Stomach (tissue), 4 donors: ENCODE measurements at regions not wholly inside any gene's neighbourhood (a gene's known extent, or its start where the extent isn't known, plus 50 kb on each side); places are given as distances from the start of the nearest gene placed in this dataset.

Experiments
- POLR2A ChIP-seq, 4 donors: fragments of 450-650 bp; IDR thresholded peaks; one replicate each; pipeline ENCODE4 v1.6.1; 2016; ENCODE audit warnings: antibody characterized with exemption in 4 of 4, control low read depth in 2 of 4, mild to moderate bottlenecking in 1 of 4, moderate library complexity in 1 of 4
- POLR2AphosphoS5 ChIP-seq, 3 donors: sonication (generic); formaldehyde crosslinking; IDR thresholded peaks; one replicate each; pipeline ENCODE4 v1.6.1; 2016; ENCODE audit warnings: antibody characterized with exemption in 3 of 3
- TF ChIP-seq, protein P1 (sequence below), 7 experiments: fragments of 450-650 bp in 4 of 7; fragments of 200-600 bp in 3 of 7; sonication (generic) in 3 of 7; IDR thresholded peaks; one replicate each; pipeline ENCODE4 v1.5.1; 2016 to 2019; ENCODE audit warnings: antibody characterized with exemption in 7 of 7, control low read depth in 2 of 7, mild to moderate bottlenecking in 1 of 7

DNA sequence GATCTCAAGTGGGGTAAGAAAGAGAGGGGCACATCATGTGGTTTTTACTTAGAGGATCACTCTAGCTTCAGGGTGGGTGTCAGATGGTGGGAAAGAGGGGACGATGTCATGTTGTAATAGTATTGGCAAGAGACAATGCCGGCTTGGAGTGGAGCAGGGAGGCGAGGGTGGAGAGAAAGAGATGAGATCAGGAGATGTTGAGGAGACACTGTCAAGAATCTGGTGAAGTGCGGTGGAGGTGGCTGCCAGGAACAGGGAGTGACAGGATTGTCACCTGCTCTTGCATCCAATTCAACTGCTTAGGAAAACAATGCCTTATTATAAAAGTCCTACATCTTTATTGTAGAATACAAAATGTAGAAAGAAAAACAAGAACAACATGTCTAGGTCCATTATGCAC lies 63.0 kb upstream of the MKI67 start:
- no peak for TF ChIP-seq POLR2A (IDR thresholded peaks at IDR 0.05)
- TF ChIP-seq, protein P1, sequence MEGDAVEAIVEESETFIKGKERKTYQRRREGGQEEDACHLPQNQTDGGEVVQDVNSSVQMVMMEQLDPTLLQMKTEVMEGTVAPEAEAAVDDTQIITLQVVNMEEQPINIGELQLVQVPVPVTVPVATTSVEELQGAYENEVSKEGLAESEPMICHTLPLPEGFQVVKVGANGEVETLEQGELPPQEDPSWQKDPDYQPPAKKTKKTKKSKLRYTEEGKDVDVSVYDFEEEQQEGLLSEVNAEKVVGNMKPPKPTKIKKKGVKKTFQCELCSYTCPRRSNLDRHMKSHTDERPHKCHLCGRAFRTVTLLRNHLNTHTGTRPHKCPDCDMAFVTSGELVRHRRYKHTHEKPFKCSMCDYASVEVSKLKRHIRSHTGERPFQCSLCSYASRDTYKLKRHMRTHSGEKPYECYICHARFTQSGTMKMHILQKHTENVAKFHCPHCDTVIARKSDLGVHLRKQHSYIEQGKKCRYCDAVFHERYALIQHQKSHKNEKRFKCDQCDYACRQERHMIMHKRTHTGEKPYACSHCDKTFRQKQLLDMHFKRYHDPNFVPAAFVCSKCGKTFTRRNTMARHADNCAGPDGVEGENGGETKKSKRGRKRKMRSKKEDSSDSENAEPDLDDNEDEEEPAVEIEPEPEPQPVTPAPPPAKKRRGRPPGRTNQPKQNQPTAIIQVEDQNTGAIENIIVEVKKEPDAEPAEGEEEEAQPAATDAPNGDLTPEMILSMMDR (IDR thresholded peaks at IDR 0.05): no peak
- TF ChIP-seq POLR2AphosphoS5 (IDR thresholded peaks at IDR 0.05): no peak
